ENCODE measurements at regions not wholly inside any gene's neighbourhood (a gene's known extent, or its start where the extent isn't known, plus 50 kb on each side); places are given as distances from the start of the nearest gene placed in this dataset.

- Histone ChIP-seq H3K4me1 (peaks cover 26% of the 10 kb centered on the region), H3K27ac (peak overlapping the region; percentile 80), H3K4me3 (no peak overlapping the region), H3K27me3 (no peaks in the 10 kb centered on the region), H3K36me3 (no peaks in the 10 kb centered on the region), H3K9me3 (peaks cover 4% of the 10 kb centered on the region)
- 35% methylated on average over 2 of the region's 2 CpGs for WGBS
- no peak for TF ChIP-seq EP300 (IDR thresholded peaks at IDR 0.05)
- no peak for TF ChIP-seq CTCF (IDR thresholded peaks at IDR 0.05)
- TF ChIP-seq POLR2A (IDR thresholded peaks at IDR 0.05), result no peak
- TF ChIP-seq POLR2AphosphoS5 (IDR thresholded peaks at IDR 0.05), result no peak
- DNase-seq (ENCODE audit: low spot score in 2 of 2), result no peak
Measured at GRCh38 chr4:14771504-14772175, 230.6 kb upstream of the CPEB2 start.

- TF ChIP-seq CTCF (IDR thresholded peaks at IDR 0.05) (no peak), EP300 (IDR thresholded peaks at IDR 0.05) (no peak), POLR2A (IDR thresholded peaks at IDR 0.05) (no peak), POLR2AphosphoS5 (IDR thresholded peaks at IDR 0.05) (no peak)
- Histone ChIP-seq H3K4me1 (peaks cover 26% of the 10 kb centered on the region), H3K27me3 (no peaks in the 10 kb centered on the region), H3K4me3 (no peak overlapping the region), H3K27ac (peak overlapping the region; percentile 80), H3K36me3 (no peaks in the 10 kb centered on the region), H3K9me3 (peaks cover 4% of the 10 kb centered on the region)
- DNase-seq (ENCODE audit: low spot score in 2 of 2), result no peak
- WGBS, result 95% methylated on average over 2 of the region's 2 CpGs
Measured at GRCh38 chr4:14772388-14772787, 229.9 kb upstream of the CPEB2 start.

GRCh38 chr4:14783011-14783877, 219.0 kb upstream of the CPEB2 start:
- TF ChIP-seq POLR2A (IDR thresholded peaks at IDR 0.05) (no peak), POLR2AphosphoS5 (IDR thresholded peaks at IDR 0.05) (no peak), EP300 (IDR thresholded peaks at IDR 0.05) (no peak), CTCF (IDR thresholded peaks at IDR 0.05) (no peak)
- no peaks in the 10 kb centered on the region for H3K36me3 ChIP-seq
- WGBS, result 75% methylated on average over 5 of the region's 5 CpGs
- no peak overlapping the region for H3K27ac ChIP-seq
- no peaks in the 10 kb centered on the region for H3K27me3 ChIP-seq
- no peak overlapping the region for H3K4me3 ChIP-seq
- H3K4me1 ChIP-seq, result no peaks in the 10 kb centered on the region
- DNase-seq (ENCODE audit: low spot score in 2 of 2), result no peak
- H3K9me3 ChIP-seq, result no peaks in the 10 kb centered on the region

- peak overlapping the region; percentile 31 for H3K27ac ChIP-seq
- no peak overlapping the region for H3K4me3 ChIP-seq
- DNase-seq (ENCODE audit: low spot score in 2 of 2), result no peak
- H3K36me3 ChIP-seq, result no peaks in the 10 kb centered on the region
- H3K27me3 ChIP-seq, result no peaks in the 10 kb centered on the region
- no peaks in the 10 kb centered on the region for H3K9me3 ChIP-seq
- 54% methylated on average over 4 of the region's 4 CpGs for WGBS
- TF ChIP-seq POLR2AphosphoS5 (IDR thresholded peaks at IDR 0.05), result no peak
- no peak for TF ChIP-seq EP300 (IDR thresholded peaks at IDR 0.05)
- no peak for TF ChIP-seq CTCF (IDR thresholded peaks at IDR 0.05)
- TF ChIP-seq POLR2A (IDR thresholded peaks at IDR 0.05), result no peak
- no peaks in the 10 kb centered on the region for H3K4me1 ChIP-seq
Measured at GRCh38 chr4:14787221-14787620, 215.1 kb upstream of the CPEB2 start.

GRCh38 chr4:14787894-14788293, 214.4 kb upstream of the CPEB2 start:
- TF ChIP-seq CTCF (IDR thresholded peaks at IDR 0.05), result peak in 1 of 2 donors; percentile 23
- TF ChIP-seq POLR2AphosphoS5 (IDR thresholded peaks at IDR 0.05), result no peak

More at GRCh38 chr4:14787894-14788293, 214.4 kb upstream of the CPEB2 start:
- H3K9me3 ChIP-seq, result no peaks in the 10 kb centered on the region
- H3K27me3 ChIP-seq, result no peaks in the 10 kb centered on the region
- no peak overlapping the region for H3K4me3 ChIP-seq
- H3K4me1 ChIP-seq, result no peaks in the 10 kb centered on the region
- peak overlapping the region; percentile 31 for H3K27ac ChIP-seq
- DNase-seq (ENCODE audit: low spot score in 2 of 2), result no peak
- H3K36me3 ChIP-seq, result no peaks in the 10 kb centered on the region
